Stimulated activated CD8-positive, alpha-beta memory T cell treated with anti-CD3 and anti-CD28 coated beads, Interleukin-4, amount 100 ng/mL, for 1 hour (primary cell): ENCODE measurements at regions not wholly inside any gene's neighbourhood (a gene's known extent, or its start where the extent isn't known, plus 50 kb on each side); places are given as distances from the start of the nearest gene placed in this dataset.

ENCODE experiments used
- DNase-seq, 2 donors: peaks; one replicate each; pipeline ENCODE4 v3.0.0-alpha.2; 2020; ENCODE audit warnings: low read depth in 2 of 2, low spot score in 1 of 2

GRCh38 chr18:41842886-41843285, 112.1 kb upstream of the PIK3C3 start:
- DNase-seq: no peak

GRCh38 chr18:41829647-41830516, 125.2 kb upstream of the PIK3C3 start:
- no peak for DNase-seq

- DNase-seq: no peak
These were observed 126.9 kb upstream of the PIK3C3 start for GRCh38 chr18:41828137-41828536.

- no peak for DNase-seq
These were observed 134.2 kb upstream of the PIK3C3 start for GRCh38 chr18:41820784-41821183.

- DNase-seq: no peak
These were observed 136.4 kb upstream of the PIK3C3 start for GRCh38 chr18:41818381-41819355.

- DNase-seq: no peak
These were observed 140.4 kb upstream of the PIK3C3 start for GRCh38 chr18:41814651-41815050.

GRCh38 chr18:41809652-41810051, 145.4 kb upstream of the PIK3C3 start:
- no peak for DNase-seq

- no peak for DNase-seq
These were observed 149.7 kb upstream of the PIK3C3 start for GRCh38 chr18:41805341-41805740.

- no peak for DNase-seq
These were observed 156.2 kb upstream of the PIK3C3 start for GRCh38 chr18:41798879-41799278.

- no peak for DNase-seq
These were observed 164.3 kb upstream of the PIK3C3 start for GRCh38 chr18:41790687-41791086.

- DNase-seq: no peak
These were observed 166.0 kb upstream of the PIK3C3 start for GRCh38 chr18:41789001-41789400.

GRCh38 chr18:41783879-41784278, 171.2 kb upstream of the PIK3C3 start:
- no peak for DNase-seq

- DNase-seq: no peak
These were observed 171.8 kb upstream of the PIK3C3 start for GRCh38 chr18:41783065-41783818.

GRCh38 chr18:41771973-41772372, 183.1 kb upstream of the PIK3C3 start:
- DNase-seq: no peak

- no peak for DNase-seq
These were observed 185.8 kb upstream of the PIK3C3 start for GRCh38 chr18:41769265-41769664.

- no peak for DNase-seq
These were observed 186.6 kb upstream of the PIK3C3 start for GRCh38 chr18:41768467-41768866.

- no peak for DNase-seq
These were observed 187.1 kb upstream of the PIK3C3 start for GRCh38 chr18:41767960-41768359.

- no peak for DNase-seq
These were observed 189.6 kb upstream of the PIK3C3 start for GRCh38 chr18:41765460-41765859.

- no peak for DNase-seq
These were observed 191.7 kb upstream of the PIK3C3 start for GRCh38 chr18:41763361-41763760.

GRCh38 chr18:41761333-41762018, 193.6 kb upstream of the PIK3C3 start:
- no peak for DNase-seq

- DNase-seq: no peak
These were observed 196.5 kb upstream of the PIK3C3 start for GRCh38 chr18:41758534-41758933.
